B cell (primary cell): ENCODE measurements at regions not wholly inside any gene's neighbourhood (a gene's known extent, or its start where the extent isn't known, plus 50 kb on each side); places are given as distances from the start of the nearest gene placed in this dataset.

ENCODE experiments used
- ATAC-seq: fragments of 200-7000 bp; cut with Tn5 transposase; one replicate; pipeline ENCODE4 v1.10.0; 2021; ENCODE audit warnings: low read depth, mild to moderate bottlenecking, moderate number of reproducible peaks, moderate library complexity
- CTCF ChIA-PET: fragments of 350-600 bp; sonication (Branson Sonifier 250); formaldehyde crosslinking; loops from one replicate; lab custom pipeline; 2021; ENCODE audit warnings: antibody characterized with exemption, inconsistent platforms; lab: Charles Lee
- POLR2A ChIA-PET: fragments of 350-600 bp; sonication (Branson Sonifier 250); formaldehyde crosslinking; loops from one replicate; lab custom pipeline; 2021; ENCODE audit warnings: antibody characterized with exemption; lab: Charles Lee
- DNase-seq: peaks from one replicate; pipeline ENCODE4 v3.0.0; 2013
- H2AFZ ChIP-seq: 2 replicates; pipeline ENCODE4 v1.6.1; 2012; ENCODE audit warnings: mild to moderate bottlenecking, low read depth, low read length; ENCODE audit not compliant: insufficient read depth, poor library complexity, severe bottlenecking
- H3K27ac ChIP-seq, 2 donors: 1 replicate in 1 of 2; 2 replicates in 1 of 2; pipeline ENCODE4 v1.5.1; 2012 to 2013; ENCODE audit warnings: low read length in 2 of 2, mild to moderate bottlenecking in 2 of 2, moderate library complexity in 1 of 2
- H3K27me3 ChIP-seq, 4 experiments: fragments of 200-600 bp in 1 of 4; sonication (generic) in 1 of 4; replicated peaks in 1 of 4; 1 replicate in 2 of 4; 2 replicates in 2 of 4; pipeline versions ENCODE4 v1.6.1 to v1.7.0; 2013 to 2016; ENCODE audit warnings: low read length in 3 of 4, mild to moderate bottlenecking in 2 of 4, mixed read lengths in 1 of 4, moderate library complexity in 1 of 4; ENCODE audit not compliant: insufficient read depth in 4 of 4, control insufficient read depth in 3 of 4; ENCODE audit errors: control extremely low read depth in 1 of 4
- H3K36me3 ChIP-seq, 2 experiments: replicated peaks in 1 of 2; 1 replicate in 1 of 2; 2 replicates in 1 of 2; pipeline versions ENCODE4 v1.6.1 to v1.7.1; 2013; ENCODE audit warnings: low read length in 1 of 2; ENCODE audit not compliant: insufficient read depth in 2 of 2, control insufficient read depth in 1 of 2; ENCODE audit errors: control extremely low read depth in 1 of 2, extremely low read depth in 1 of 2
- H3K4me1 ChIP-seq, 2 donors: fragments of 200-600 bp in 1 of 2; sonication (generic) in 1 of 2; 1 replicate in 1 of 2; 2 replicates in 1 of 2; pipeline versions ENCODE4 v1.5.1 to v1.6.1; 2013 to 2017; ENCODE audit warnings: low read length in 2 of 2; ENCODE audit not compliant: control insufficient read depth in 2 of 2, insufficient read depth in 2 of 2
- H3K4me2 ChIP-seq: replicated peaks from 2 replicates; pipeline ENCODE3; 2012; ENCODE audit warnings: mild to moderate bottlenecking, low read depth, low read length; ENCODE audit not compliant: poor library complexity, severe bottlenecking
- H3K4me3 ChIP-seq, 5 experiments: fragments of 200-600 bp in 1 of 5; sonication (generic) in 1 of 5; 1 replicate in 3 of 5; 2 replicates in 2 of 5; pipeline versions ENCODE4 v1.5.1 to v1.7.0; 2011 to 2016; ENCODE audit warnings: low read length in 4 of 5, mild to moderate bottlenecking in 4 of 5, low read depth in 2 of 5, control low read depth in 1 of 5, moderate library complexity in 1 of 5; ENCODE audit not compliant: insufficient read depth in 1 of 5; ENCODE audit errors: control extremely low read depth in 1 of 5, extremely low read depth in 1 of 5
- H3K79me2 ChIP-seq: fragments of 200-600 bp; sonication (generic); one replicate; pipeline ENCODE4 v1.6.0; 2016; ENCODE audit warnings: low read length; ENCODE audit not compliant: control insufficient read depth, insufficient read depth
- H3K9ac ChIP-seq: fragments of 200-600 bp; sonication (generic); 2 replicates; pipeline ENCODE4 v1.6.1; 2017; ENCODE audit warnings: mild to moderate bottlenecking, low read length, moderate library complexity
- H3K9me3 ChIP-seq, 3 donors: one replicate each; pipeline versions ENCODE4 v1.6.1 to v1.7.1; 2013; ENCODE audit warnings: low read length in 2 of 3; ENCODE audit not compliant: control insufficient read depth in 2 of 3, insufficient read depth in 1 of 3; ENCODE audit errors: control extremely low read depth in 1 of 3
- H4K20me1 ChIP-seq: 2 replicates; pipeline ENCODE4 v1.6.0; 2012; ENCODE audit warnings: mild to moderate bottlenecking, low read length; ENCODE audit not compliant: insufficient read depth, control insufficient read depth, poor library complexity, severe bottlenecking
- H3K27ac Mint-ChIP-seq: one replicate; pipeline ENCODE4 v1.8.0; 2021; ENCODE audit warnings: mixed read lengths
- H3K27me3 Mint-ChIP-seq: one replicate; pipeline ENCODE4 v1.8.0; 2021; ENCODE audit warnings: mixed read lengths
- H3K4me1 Mint-ChIP-seq: one replicate; pipeline ENCODE4 v1.8.0; 2021; ENCODE audit warnings: mixed read lengths
- H3K4me3 Mint-ChIP-seq: one replicate; pipeline ENCODE4 v1.8.0; 2021; ENCODE audit warnings: mixed read lengths
- H3K9me3 Mint-ChIP-seq: one replicate; pipeline ENCODE4 v1.8.0; 2022; ENCODE audit warnings: mixed read lengths; ENCODE audit not compliant: insufficient read depth
- CTCF ChIP-seq: fragments of 200-600 bp; IDR thresholded peaks from one replicate; pipeline ENCODE4 v1.8.0; 2022; ENCODE audit warnings: antibody characterized with exemption, mild to moderate bottlenecking
- EZH2 ChIP-seq: IDR thresholded peaks from 2 replicates; pipeline ENCODE4 v1.6.1; 2012; ENCODE audit warnings: borderline replicate concordance, low read depth, mild to moderate bottlenecking, moderate library complexity, low read length; ENCODE audit not compliant: insufficient read depth, poor library complexity, severe bottlenecking
- WGBS: methylation state at CpG from one replicate; pipeline ENCODE4 v1.1.5; 2013; ENCODE audit warnings: missing lambda C conversion rate; ENCODE audit not compliant: insufficient coverage; 5-methylcytosine and 5-hydroxymethylcytosine counted together
- intact Hi-C: fragments of 100-400 bp; cut with micrococcal nuclease; formaldehyde crosslinking; loops from one replicate; pipeline ENCODE4 v1.10.0; 2022

- H3K27ac ChIP-seq: no peak overlapping the region
- Mint-ChIP-seq H3K4me3 (no peak overlapping the region), H3K27me3 (no peaks in the 10 kb centered on the region), H3K9me3 (peaks cover 15% of the 10 kb centered on the region), H3K4me1 (no peaks in the 10 kb centered on the region), H3K27ac (no peak overlapping the region)
- no peaks in the 10 kb centered on the region for H3K36me3 ChIP-seq
- DNase-seq (no peak), ATAC-seq (no peak)
- no peaks in the 10 kb centered on the region for H4K20me1 ChIP-seq
- H3K4me3 ChIP-seq: no peak overlapping the region
- no peaks in the 10 kb centered on the region for H3K27me3 ChIP-seq
- no peaks in the 10 kb centered on the region for H3K4me1 ChIP-seq
- 100% methylated on average over 1 of the region's 5 CpGs for WGBS
- H3K79me2 ChIP-seq: no peaks in the 10 kb centered on the region
- CTCF ChIA-PET: no interaction called here
- no peak overlapping the region for H3K4me2 ChIP-seq
- peaks cover 0 to 20% (median 0%) of the 10 kb centered on the region in 3 donors for H3K9me3 ChIP-seq
- POLR2A ChIA-PET: no interaction called here
- TF ChIP-seq EZH2: no peak
- TF ChIP-seq CTCF: no peak
- H3K9ac ChIP-seq: no peak overlapping the region
- no peak overlapping the region for H2AFZ ChIP-seq
- intact Hi-C loops: no loop called here
Observed at GRCh38 chr7:67947646-67948045, 951.0 kb downstream of the TYW1 start.

DNA sequence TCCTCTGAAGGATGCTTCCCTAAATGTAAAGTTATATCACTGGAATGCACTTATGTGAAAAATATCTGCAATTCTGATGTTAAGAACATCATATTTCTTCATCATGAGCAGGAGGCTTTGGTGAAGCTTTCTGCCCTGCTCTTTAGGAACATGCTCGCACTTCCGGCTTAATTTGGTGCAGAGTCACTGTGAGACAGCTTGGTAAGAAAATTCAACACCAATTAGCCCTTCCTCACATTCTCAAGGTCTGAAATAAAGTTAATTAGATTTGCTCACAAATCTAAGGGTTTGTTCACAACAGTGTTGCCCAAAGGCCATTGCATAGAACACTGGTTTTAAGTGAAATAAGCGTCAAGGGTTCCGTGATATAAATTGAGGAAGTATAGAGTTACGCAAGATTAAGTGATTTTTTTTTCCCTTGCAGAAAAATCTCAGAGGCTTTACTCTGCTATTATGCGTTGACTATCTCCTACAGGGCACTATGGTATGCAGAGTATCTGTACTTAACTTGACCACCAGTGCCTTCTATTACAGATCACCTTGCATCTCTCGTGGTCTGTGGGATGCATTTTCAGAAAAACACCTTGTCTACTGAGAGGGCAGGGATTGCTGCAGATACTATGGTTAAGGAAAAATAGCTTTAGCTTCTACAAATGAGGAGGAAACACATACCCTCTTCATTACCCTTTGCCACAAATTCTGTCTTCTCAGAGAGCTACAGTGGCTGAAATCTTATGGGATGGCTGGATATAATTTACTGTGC is 953.9 kb downstream of the TYW1 start:
- Histone ChIP-seq H3K4me1 (no peaks in the 10 kb centered on the region), H3K9ac (no peak overlapping the region), H3K9me3 (peaks cover 0 to 8% (median 0%) of the 10 kb centered on the region in 3 donors), H3K27ac (no peak overlapping the region), H3K4me3 (no peak overlapping the region), H4K20me1 (no peaks in the 10 kb centered on the region), H3K36me3 (no peaks in the 10 kb centered on the region), H3K79me2 (no peaks in the 10 kb centered on the region), H3K27me3 (no peaks in the 10 kb centered on the region), H3K4me2 (no peak overlapping the region), H2AFZ (no peak overlapping the region)
- CTCF ChIA-PET: no interaction called here
- ATAC-seq: no peak
- peaks cover 11% of the 10 kb centered on the region for H3K9me3 Mint-ChIP-seq
- H3K27ac Mint-ChIP-seq: no peak overlapping the region
- intact Hi-C loops: no loop called here
- H3K4me3 Mint-ChIP-seq: no peak overlapping the region
- TF ChIP-seq EZH2 (no peak), CTCF (no peak)
- WGBS: 100% methylated on average over 2 of the region's 7 CpGs
- no peak for DNase-seq
- no peaks in the 10 kb centered on the region for H3K4me1 Mint-ChIP-seq
- H3K27me3 Mint-ChIP-seq: no peaks in the 10 kb centered on the region
- POLR2A ChIA-PET: no interaction called here
